Ishikawa (cell line): ENCODE measurements at regions not wholly inside any gene's neighbourhood (a gene's known extent, or its start where the extent isn't known, plus 50 kb on each side); places are given as distances from the start of the nearest gene placed in this dataset.

Source experiments
- EGR1 ChIP-seq: IDR thresholded peaks from 2 replicates; pipeline ENCODE4 v1.6.1; 2012
- EP300 ChIP-seq: IDR thresholded peaks from 2 replicates; pipeline ENCODE4 v1.6.1; 2012; ENCODE audit warnings: borderline replicate concordance
- MAX ChIP-seq: IDR thresholded peaks from 2 replicates; pipeline ENCODE4 v1.6.1; 2012
- REST ChIP-seq: IDR thresholded peaks from 2 replicates; pipeline ENCODE4 v1.6.1; 2012; ENCODE audit warnings: low read depth, mild to moderate bottlenecking
- TAF1 ChIP-seq: IDR thresholded peaks from 2 replicates; pipeline ENCODE4 v1.6.1; 2012; ENCODE audit warnings: low read depth, mild to moderate bottlenecking
- USF1 ChIP-seq: IDR thresholded peaks from 2 replicates; pipeline ENCODE4 v1.6.1; 2012

GRCh38 chr1:104785575-104786187, 1036.0 kb downstream of the AMY1C start:
- no peak for TF ChIP-seq MAX
- no peak for TF ChIP-seq EGR1
- TF ChIP-seq TAF1: no peak
- no peak for TF ChIP-seq REST
- TF ChIP-seq USF1: no peak
- no peak for TF ChIP-seq EP300
